ENCODE measurements at regions not wholly inside any gene's neighbourhood (a gene's known extent, or its start where the extent isn't known, plus 50 kb on each side); places are given as distances from the start of the nearest gene placed in this dataset.

- no peak for TF ChIP-seq SPI1 (IDR thresholded peaks at IDR 0.05; ENCODE audit: borderline replicate concordance, low read depth)
- no peak for TF ChIP-seq REST (IDR thresholded peaks at IDR 0.05; ENCODE audit: insufficient replicate concordance, low read depth)
- no peak for TF ChIP-seq POLR2AphosphoS5 (IDR thresholded peaks at IDR 0.05; ENCODE audit: low read depth)
- TF ChIP-seq CTCF (IDR thresholded peaks at IDR 0.05; ENCODE audit: insufficient read depth, low read length), result no peak
- TF ChIP-seq GABPA (IDR thresholded peaks at IDR 0.05; ENCODE audit: low read depth), result no peak
- Histone ChIP-seq H3K27ac (replicated peaks) (no peak overlapping the region), H3K27me3 (ENCODE audit: insufficient read depth, poor library complexity, severe bottlenecking) (no peaks in the 10 kb centered on the region), H3K4me3 (replicated peaks; ENCODE audit: insufficient read depth, low read length) (no peak overlapping the region)
- no peak for DNase-seq (ENCODE audit: low read depth in 1 of 2, low spot score in 1 of 2)
Observed at GRCh38 chr2:228864131-228864530, 407.0 kb downstream of the PID1 start.

- Histone ChIP-seq H3K27me3 (ENCODE audit: insufficient read depth, poor library complexity, severe bottlenecking) (no peaks in the 10 kb centered on the region), H3K27ac (replicated peaks) (no peak overlapping the region), H3K4me3 (replicated peaks; ENCODE audit: insufficient read depth, low read length) (no peak overlapping the region)
- DNase-seq (ENCODE audit: low read depth in 1 of 2, low spot score in 1 of 2), result no peak
- TF ChIP-seq POLR2AphosphoS5 (IDR thresholded peaks at IDR 0.05; ENCODE audit: low read depth) (no peak), GABPA (IDR thresholded peaks at IDR 0.05; ENCODE audit: low read depth) (no peak), REST (IDR thresholded peaks at IDR 0.05; ENCODE audit: insufficient replicate concordance, low read depth) (no peak), SPI1 (IDR thresholded peaks at IDR 0.05; ENCODE audit: borderline replicate concordance, low read depth) (no peak), CTCF (IDR thresholded peaks at IDR 0.05; ENCODE audit: insufficient read depth, low read length) (no peak)
Observed at GRCh38 chr2:228860601-228861285, 410.3 kb downstream of the PID1 start.

GRCh38 chr2:228853151-228853550 is 417.9 kb downstream of the PID1 start:
- DNase-seq (ENCODE audit: low read depth in 1 of 2, low spot score in 1 of 2), result no peak
- Histone ChIP-seq H3K27ac (replicated peaks) (no peak overlapping the region), H3K4me3 (replicated peaks; ENCODE audit: insufficient read depth, low read length) (no peak overlapping the region), H3K27me3 (ENCODE audit: insufficient read depth, poor library complexity, severe bottlenecking) (no peaks in the 10 kb centered on the region)
- TF ChIP-seq CTCF (IDR thresholded peaks at IDR 0.05; ENCODE audit: insufficient read depth, low read length) (no peak), REST (IDR thresholded peaks at IDR 0.05; ENCODE audit: insufficient replicate concordance, low read depth) (no peak), GABPA (IDR thresholded peaks at IDR 0.05; ENCODE audit: low read depth) (no peak), SPI1 (IDR thresholded peaks at IDR 0.05; ENCODE audit: borderline replicate concordance, low read depth) (no peak), POLR2AphosphoS5 (IDR thresholded peaks at IDR 0.05; ENCODE audit: low read depth) (no peak)

Measured in HL-60 (cell line).